ENCODE measurements at regions not wholly inside any gene's neighbourhood (a gene's known extent, or its start where the extent isn't known, plus 50 kb on each side); places are given as distances from the start of the nearest gene placed in this dataset.

- no peak for DNase-seq (ENCODE audit: low read depth, low spot score)
Observed at GRCh38 chr6:28732052-28732451, 191.7 kb downstream of the TRIM27 start.

GRCh38 chr6:28734443-28734959 is 189.3 kb downstream of the TRIM27 start:
- DNase-seq (ENCODE audit: low read depth, low spot score): no peak

GRCh38 chr6:28736121-28736520 is 187.7 kb downstream of the TRIM27 start:
- no peak for DNase-seq (ENCODE audit: low read depth, low spot score)

- no peak for DNase-seq (ENCODE audit: low read depth, low spot score)
Observed at GRCh38 chr6:28737750-28738395, 185.9 kb downstream of the TRIM27 start.

GRCh38 chr6:28738396-28738765 is 185.4 kb downstream of the TRIM27 start:
- no peak for DNase-seq (ENCODE audit: low read depth, low spot score)

- no peak for DNase-seq (ENCODE audit: low read depth, low spot score)
Observed at GRCh38 chr6:28741363-28741762, 182.4 kb downstream of the TRIM27 start.

GRCh38 chr6:28742668-28743270 is 181.0 kb downstream of the TRIM27 start:
- no peak for DNase-seq (ENCODE audit: low read depth, low spot score)

GRCh38 chr6:28743271-28743789 is 180.5 kb downstream of the TRIM27 start:
- no peak for DNase-seq (ENCODE audit: low read depth, low spot score)

GRCh38 chr6:28747083-28747630 is 176.6 kb downstream of the TRIM27 start:
- no peak for DNase-seq (ENCODE audit: low read depth, low spot score)

- no peak for DNase-seq (ENCODE audit: low read depth, low spot score)
Observed at GRCh38 chr6:28747631-28748157, 176.1 kb downstream of the TRIM27 start.

- no peak for DNase-seq (ENCODE audit: low read depth, low spot score)
Observed at GRCh38 chr6:28748192-28748591, 175.6 kb downstream of the TRIM27 start.

- DNase-seq (ENCODE audit: low read depth, low spot score): no peak
Observed at GRCh38 chr6:28750926-28751458, 172.8 kb downstream of the TRIM27 start.

GRCh38 chr6:28751514-28751913 is 172.3 kb downstream of the TRIM27 start:
- DNase-seq (ENCODE audit: low read depth, low spot score): no peak

GRCh38 chr6:28751963-28752350 is 171.8 kb downstream of the TRIM27 start:
- DNase-seq (ENCODE audit: low read depth, low spot score): no peak

GRCh38 chr6:28757429-28758045 is 166.2 kb downstream of the TRIM27 start:
- DNase-seq (ENCODE audit: low read depth, low spot score): no peak

- no peak for DNase-seq (ENCODE audit: low read depth, low spot score)
Observed at GRCh38 chr6:28758046-28758817, 165.6 kb downstream of the TRIM27 start.

GRCh38 chr6:28758818-28759235 is 165.0 kb downstream of the TRIM27 start:
- DNase-seq (ENCODE audit: low read depth, low spot score): no peak

- DNase-seq (ENCODE audit: low read depth, low spot score): no peak
Observed at GRCh38 chr6:28764014-28764723, 159.6 kb downstream of the TRIM27 start.

- DNase-seq (ENCODE audit: low read depth, low spot score): no peak
Observed at GRCh38 chr6:28764761-28765282, 159.0 kb downstream of the TRIM27 start.

- no peak for DNase-seq (ENCODE audit: low read depth, low spot score)
Observed at GRCh38 chr6:28765978-28766351, 157.8 kb downstream of the TRIM27 start.

Data from iPS DF 19.7 (cell line).